Heart right ventricle (tissue), 16 donors: ENCODE measurements at regions not wholly inside any gene's neighbourhood (a gene's known extent, or its start where the extent isn't known, plus 50 kb on each side); places are given as distances from the start of the nearest gene placed in this dataset.
A peak's percentile ranks its signal among the peaks of the same experiment; 100 is the strongest.

Source experiments
- ATAC-seq, 8 donors: fragments of 200-7000 bp; cut with Tn5 transposase; one replicate each; pipeline ENCODE4 v1.9.1; 2020; ENCODE audit warnings: mild to moderate bottlenecking in 8 of 8, moderate library complexity in 8 of 8, moderate number of reproducible peaks in 1 of 8
- DNase-seq, 2 donors: peaks; one replicate each; pipeline ENCODE4 v3.0.0-alpha.2; 2020
- H3K27ac ChIP-seq, 10 donors: fragments of 200-600 bp; sonication (generic) in 2 of 10; one replicate each; pipeline versions ENCODE4 v1.5.0 to v1.8.0; 2020 to 2022; ENCODE audit warnings: mild to moderate bottlenecking in 3 of 10
- H3K27me3 ChIP-seq, 7 donors: fragments of 200-600 bp; one replicate each; pipeline ENCODE4 v1.8.0; 2021 to 2022; ENCODE audit warnings: mild to moderate bottlenecking in 2 of 7
- H3K36me3 ChIP-seq, 9 donors: fragments of 200-600 bp; sonication (generic) in 1 of 9; one replicate each; pipeline versions ENCODE4 v1.5.0 to v1.8.0; 2020 to 2022; ENCODE audit warnings: mild to moderate bottlenecking in 2 of 9
- H3K4me1 ChIP-seq, 9 donors: fragments of 200-600 bp; sonication (generic) in 1 of 9; one replicate each; pipeline versions ENCODE4 v1.5.0 to v1.8.0; 2020 to 2022; ENCODE audit warnings: mild to moderate bottlenecking in 4 of 9
- H3K4me3 ChIP-seq, 10 donors: fragments of 200-600 bp; sonication (generic) in 2 of 10; one replicate each; pipeline versions ENCODE4 v1.5.0 to v1.8.0; 2020 to 2022; ENCODE audit warnings: mild to moderate bottlenecking in 7 of 10, moderate library complexity in 2 of 10
- H3K9me3 ChIP-seq, 11 donors: fragments of 200-600 bp in 10 of 11; sonication (generic) in 2 of 11; one replicate each; pipeline versions ENCODE4 v1.5.0 to v1.8.0; 2013 to 2022; ENCODE audit warnings: mild to moderate bottlenecking in 2 of 11, control low read depth in 1 of 11, moderate library complexity in 1 of 11
- CTCF ChIP-seq, 9 donors: fragments of 200-600 bp; sonication (generic) in 2 of 9; IDR thresholded peaks; one replicate each; pipeline versions ENCODE4 v1.5.0 to v1.8.0; 2021 to 2022; ENCODE audit warnings: antibody characterized with exemption in 9 of 9, mild to moderate bottlenecking in 5 of 9, moderate library complexity in 1 of 9
- WGBS, 2 donors: extraction: QIAGEN DNeasy Blood & Tissue Kit; methylation state at CpG; one replicate each; pipeline ENCODE4 v1.1.7; 2013; ENCODE audit warnings: inconsistent platforms in 1 of 2; 5-methylcytosine and 5-hydroxymethylcytosine counted together
- intact Hi-C, 10 donors: fragments of 100-400 bp; cut with DNase I; formaldehyde crosslinking; loops; one replicate each; pipeline versions ENCODE4 v1.11.1 to v1.14.2; 2022
- donor health status: Arrhythmogenic right ventricular cardiomyopathy.
- donor health status: ischemic (EF 13 %, LVEDD 7.1; RV severe dilation, severe dysfunction).
- donor health status: healthy with polysubstance abuse.
- donor health status: DM: no; HTN: yes; CAD: no.
- donor health status: DM: no; HTN: no; CAD: no.
- donor health status: ischemic (EF 25% LVEDD 6.9; RV normal size, moderate dysfunction).
- donor health status: ischemic (EF 25% LVEDD 5.7; RV mildly dilated, moderate dysfunction).
- donor health status: healthy.
- donor health status: DM: yes; HTN: yes; CAD: no.
- donor health status: Ischemic cardiomyopathy.
- donor health status: ischemic (EF 35%, LVEDD 5.7; RV mildly dilated, moderate dysfunction).
- donor health status: nonischemic (EF 11% LVEDD 7.7; RV severe dilation, severe dysfunction).
- donor health status: DM: yes; HTN: yes; CAD: no.
- donor health status: PGD.
- donor health status: ischemic (EF 29% LVEDD 5.4; RV normal size, mild dysfunction).
- donor health status: nonischemic (EF 23%, LVEDD 6.1; RV moderate dilation, normal function).

- Histone ChIP-seq H3K36me3 (no peaks in the 10 kb centered on the region), H3K27ac (no peak overlapping the region), H3K27me3 (peaks cover 0 to 12% (median 0%) of the 10 kb centered on the region in 7 donors), H3K9me3 (no peaks in the 10 kb centered on the region), H3K4me3 (no peak overlapping the region), H3K4me1 (peaks cover 0 to 57% (median 15%) of the 10 kb centered on the region in 9 donors)
- WGBS, 2 donors = 56 to 86% methylated on average over 4 of the region's 4 CpGs
- ATAC-seq (no peak), DNase-seq (no peak)
- intact Hi-C loops = no loop called here
- TF ChIP-seq CTCF (IDR thresholded peaks at IDR 0.05) = no peak
Observed at GRCh38 chr20:17868700-17869231, 99.8 kb downstream of the SNX5 start.

- 84 to 85% methylated on average over 4 of the region's 4 CpGs for WGBS, 2 donors
- peaks cover 1 to 59% (median 14%) of the 10 kb centered on the region in 9 donors for H3K4me1 ChIP-seq
- intact Hi-C loops = no loop called here
- H3K4me3 ChIP-seq = no peak overlapping the region
- no peaks in the 10 kb centered on the region for H3K36me3 ChIP-seq
- TF ChIP-seq CTCF (IDR thresholded peaks at IDR 0.05) = no peak
- peak overlapping the region in 2 of 10 donors; percentile 17 to 21 for H3K27ac ChIP-seq
- peaks cover 0 to 12% (median 0%) of the 10 kb centered on the region in 7 donors for H3K27me3 ChIP-seq
- H3K9me3 ChIP-seq = no peaks in the 10 kb centered on the region
- DNase-seq = no peak
- no peak for ATAC-seq
Observed at GRCh38 chr20:17868151-17868550, 100.4 kb downstream of the SNX5 start.

GRCh38 chr20:17867131-17867925 is 101.3 kb downstream of the SNX5 start:
- WGBS, 2 donors = 52 to 53% methylated on average over 10 of the region's 10 CpGs
- Histone ChIP-seq H3K27me3 (peaks cover 0 to 12% (median 0%) of the 10 kb centered on the region in 7 donors), H3K27ac (peak overlapping the region in 6 of 10 donors; percentile 7 to 56 (median 19)), H3K4me3 (no peak overlapping the region), H3K9me3 (no peaks in the 10 kb centered on the region), H3K36me3 (no peaks in the 10 kb centered on the region), H3K4me1 (peaks cover 3 to 55% (median 14%) of the 10 kb centered on the region in 9 donors)
- intact Hi-C loops = no loop called here
- no peak for TF ChIP-seq CTCF (IDR thresholded peaks at IDR 0.05)
- ATAC-seq (peak in 3 of 8 donors; percentile 23 to 47 (median 32)), DNase-seq (no peak)

- no peak for TF ChIP-seq CTCF (IDR thresholded peaks at IDR 0.05)
Observed at GRCh38 chr20:17866234-17867001, 102.2 kb downstream of the SNX5 start.

More at GRCh38 chr20:17866234-17867001, 102.2 kb downstream of the SNX5 start:
- WGBS, 2 donors = 87 to 90% methylated on average over 7 of the region's 7 CpGs
- no peak for ATAC-seq
- Histone ChIP-seq H3K4me1 (peaks cover 3 to 48% (median 14%) of the 10 kb centered on the region in 9 donors), H3K4me3 (no peak overlapping the region), H3K27ac (peak overlapping the region in 3 of 10 donors; percentile 17 to 56 (median 21)), H3K9me3 (no peaks in the 10 kb centered on the region), H3K27me3 (peaks cover 0 to 12% (median 0%) of the 10 kb centered on the region in 7 donors), H3K36me3 (no peaks in the 10 kb centered on the region)
- intact Hi-C loops = no loop called here
- no peak for DNase-seq
